Liver (tissue), 2 donors: ENCODE measurements at regions not wholly inside any gene's neighbourhood (a gene's known extent, or its start where the extent isn't known, plus 50 kb on each side); places are given as distances from the start of the nearest gene placed in this dataset.

Source experiments
- REST ChIP-seq: IDR thresholded peaks from 2 replicates; pipeline ENCODE4 v1.6.1; 2016; ENCODE audit warnings: antibody characterized with exemption, mild to moderate bottlenecking
- TF ChIP-seq, protein P1 (sequence below): IDR thresholded peaks from 2 replicates; pipeline ENCODE4 v1.6.1; 2016; ENCODE audit warnings: antibody characterized with exemption
- TF ChIP-seq, protein P2 (sequence below): fragments of 150-350 bp; IDR thresholded peaks from 2 replicates; pipeline ENCODE4 v1.5.1; 2017; ENCODE audit warnings: improper control_type of control experiment, low read depth, low read length; ENCODE audit not compliant: missing input control
- donor health status: healthy.

GRCh38 chr11:28671274-28671673, 563.1 kb downstream of the METTL15 start:
- TF ChIP-seq, protein P1, sequence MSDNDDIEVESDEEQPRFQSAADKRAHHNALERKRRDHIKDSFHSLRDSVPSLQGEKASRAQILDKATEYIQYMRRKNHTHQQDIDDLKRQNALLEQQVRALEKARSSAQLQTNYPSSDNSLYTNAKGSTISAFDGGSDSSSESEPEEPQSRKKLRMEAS, result no peak
- TF ChIP-seq REST, result no peak
- TF ChIP-seq, protein P2, sequence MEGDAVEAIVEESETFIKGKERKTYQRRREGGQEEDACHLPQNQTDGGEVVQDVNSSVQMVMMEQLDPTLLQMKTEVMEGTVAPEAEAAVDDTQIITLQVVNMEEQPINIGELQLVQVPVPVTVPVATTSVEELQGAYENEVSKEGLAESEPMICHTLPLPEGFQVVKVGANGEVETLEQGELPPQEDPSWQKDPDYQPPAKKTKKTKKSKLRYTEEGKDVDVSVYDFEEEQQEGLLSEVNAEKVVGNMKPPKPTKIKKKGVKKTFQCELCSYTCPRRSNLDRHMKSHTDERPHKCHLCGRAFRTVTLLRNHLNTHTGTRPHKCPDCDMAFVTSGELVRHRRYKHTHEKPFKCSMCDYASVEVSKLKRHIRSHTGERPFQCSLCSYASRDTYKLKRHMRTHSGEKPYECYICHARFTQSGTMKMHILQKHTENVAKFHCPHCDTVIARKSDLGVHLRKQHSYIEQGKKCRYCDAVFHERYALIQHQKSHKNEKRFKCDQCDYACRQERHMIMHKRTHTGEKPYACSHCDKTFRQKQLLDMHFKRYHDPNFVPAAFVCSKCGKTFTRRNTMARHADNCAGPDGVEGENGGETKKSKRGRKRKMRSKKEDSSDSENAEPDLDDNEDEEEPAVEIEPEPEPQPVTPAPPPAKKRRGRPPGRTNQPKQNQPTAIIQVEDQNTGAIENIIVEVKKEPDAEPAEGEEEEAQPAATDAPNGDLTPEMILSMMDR, result no peak
